ENCODE measurements at regions not wholly inside any gene's neighbourhood (a gene's known extent, or its start where the extent isn't known, plus 50 kb on each side); places are given as distances from the start of the nearest gene placed in this dataset.
A peak's percentile ranks its signal among the peaks of the same experiment; 100 is the strongest.
"Not testable (repeated sequence)": the region's sequence is repeated elsewhere in the genome, so short reads cannot be mapped to it uniquely, and the experiment has no call there.

- DNase-seq: peak; percentile 79
Measured at GRCh38 chr13:56332671-56333070, 808.0 kb upstream of the PRR20A start.

DNA sequence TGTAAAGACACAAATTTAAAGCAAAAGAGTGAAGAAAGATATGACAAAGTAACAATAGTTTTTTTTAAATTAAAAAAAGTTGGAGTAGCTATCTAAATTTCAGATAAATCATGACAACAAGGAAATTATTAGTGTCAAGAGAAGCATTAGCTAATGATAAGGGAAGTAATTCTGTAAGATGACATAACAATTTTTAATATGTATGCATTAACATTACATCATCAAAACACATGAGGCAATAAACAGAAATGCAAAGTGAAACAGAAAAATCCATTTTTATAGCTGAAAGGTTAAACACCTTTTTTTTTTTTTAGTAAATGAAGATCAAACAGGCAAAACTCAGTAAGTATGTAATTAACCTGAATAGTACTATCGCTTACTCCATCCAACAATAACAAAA lies 804.9 kb upstream of the PRR20A start:
- no peak for DNase-seq

- DNase-seq: no peak
Measured at GRCh38 chr13:56338421-56338820, 802.3 kb upstream of the PRR20A start.

- no peak for DNase-seq
Measured at GRCh38 chr13:56347014-56347413, 793.7 kb upstream of the PRR20A start.

DNA sequence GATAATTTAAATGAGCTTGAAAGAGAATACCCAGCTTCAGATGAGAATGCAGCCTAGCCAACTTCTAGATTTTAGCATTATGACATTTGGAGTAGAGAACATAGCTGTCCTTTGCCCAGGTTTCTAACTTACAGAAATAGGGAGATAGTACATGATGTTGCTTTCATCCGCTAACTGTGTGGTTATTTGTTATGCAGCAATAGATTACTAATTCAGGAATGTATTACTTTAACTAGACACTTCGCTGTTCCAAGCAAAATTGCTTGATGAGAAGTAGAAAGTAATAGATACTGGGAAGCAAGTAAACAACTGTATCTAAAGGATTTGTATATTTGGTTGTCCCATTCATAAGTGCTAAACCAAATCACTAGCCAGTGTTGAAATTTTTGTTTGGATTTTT lies 790.9 kb upstream of the PRR20A start:
- DNase-seq: no peak

GRCh38 chr13:56351041-56351440 lies 789.7 kb upstream of the PRR20A start:
- no peak for DNase-seq

DNA sequence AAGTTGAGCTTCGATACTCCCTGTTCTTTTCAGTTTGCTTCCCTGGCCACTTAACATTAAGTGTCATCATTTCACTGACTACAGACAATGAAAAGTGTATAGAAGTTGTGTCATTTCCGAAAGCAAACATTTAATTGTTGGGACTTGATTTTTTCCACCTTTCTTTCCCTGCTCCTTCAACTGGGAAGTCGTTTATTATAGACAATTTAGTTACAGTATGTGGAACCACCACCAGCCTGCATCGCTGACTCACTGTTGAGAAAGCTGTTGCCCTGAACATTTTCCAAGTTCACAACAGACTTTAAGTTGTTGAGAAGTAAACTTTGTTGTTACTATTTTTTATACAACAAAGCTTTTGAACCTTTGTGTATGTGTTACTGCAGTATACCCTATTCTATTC lies 788.4 kb upstream of the PRR20A start:
- DNase-seq: no peak

DNA sequence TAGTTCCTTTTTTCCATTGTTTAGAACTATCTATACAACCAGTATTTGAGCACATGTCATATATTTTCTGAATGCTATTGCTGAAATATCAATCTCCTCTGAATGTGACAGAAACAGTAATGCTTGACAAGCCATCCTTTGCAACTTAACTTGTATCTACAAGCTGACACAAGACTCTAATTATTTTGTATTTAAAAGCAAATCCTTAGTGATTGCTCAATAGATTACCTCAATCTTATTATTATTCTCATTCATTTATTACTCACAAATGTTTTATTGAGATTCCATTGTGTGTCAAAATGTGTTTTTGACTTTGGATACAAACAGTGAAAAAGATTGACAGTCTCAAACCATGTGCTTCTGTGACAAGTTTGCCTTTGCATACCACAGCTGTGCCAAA lies 787.8 kb upstream of the PRR20A start:
- DNase-seq: no peak

GRCh38 chr13:56356690-56357089 lies 784.0 kb upstream of the PRR20A start:
- no peak for DNase-seq

GRCh38 chr13:56378566-56378965 lies 762.2 kb upstream of the PRR20A start:
- no peak for DNase-seq

- DNase-seq: no peak
Measured at GRCh38 chr13:56393549-56393948, 747.2 kb upstream of the PRR20A start.

GRCh38 chr13:56396318-56396717 lies 744.4 kb upstream of the PRR20A start:
- no peak for DNase-seq

GRCh38 chr13:56400774-56401173 lies 739.9 kb upstream of the PRR20A start:
- no peak for DNase-seq

DNA sequence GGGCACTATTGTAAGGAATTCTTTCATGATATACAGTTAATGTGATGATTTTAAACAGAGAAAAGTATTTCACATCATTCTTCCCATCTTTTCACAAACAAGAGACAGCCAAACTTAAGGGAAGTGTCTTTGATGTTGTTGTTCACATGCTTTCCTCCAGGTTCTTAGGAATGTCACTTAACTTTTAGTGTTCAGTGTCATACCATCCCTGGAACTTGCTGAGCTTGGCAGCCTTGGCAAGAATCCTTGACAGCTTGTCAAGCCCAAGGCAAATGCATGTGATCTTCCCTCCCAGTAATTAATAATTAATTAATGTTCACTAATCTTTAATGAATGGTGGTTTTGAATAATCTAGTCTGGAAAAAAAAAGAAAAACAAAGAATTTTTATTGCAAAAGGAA lies 727.9 kb upstream of the PRR20A start:
- no peak for DNase-seq

- DNase-seq: no peak
Measured at GRCh38 chr13:56424246-56424645, 716.5 kb upstream of the PRR20A start.

GRCh38 chr13:56457535-56458190 lies 683.1 kb upstream of the PRR20A start:
- DNase-seq: no peak

GRCh38 chr13:56459286-56459685 lies 681.4 kb upstream of the PRR20A start:
- no peak for DNase-seq

- DNase-seq: no peak
Measured at GRCh38 chr13:56501750-56502149, 639.0 kb upstream of the PRR20A start.

GRCh38 chr13:56510836-56511235 lies 629.9 kb upstream of the PRR20A start:
- DNase-seq: no peak

DNA sequence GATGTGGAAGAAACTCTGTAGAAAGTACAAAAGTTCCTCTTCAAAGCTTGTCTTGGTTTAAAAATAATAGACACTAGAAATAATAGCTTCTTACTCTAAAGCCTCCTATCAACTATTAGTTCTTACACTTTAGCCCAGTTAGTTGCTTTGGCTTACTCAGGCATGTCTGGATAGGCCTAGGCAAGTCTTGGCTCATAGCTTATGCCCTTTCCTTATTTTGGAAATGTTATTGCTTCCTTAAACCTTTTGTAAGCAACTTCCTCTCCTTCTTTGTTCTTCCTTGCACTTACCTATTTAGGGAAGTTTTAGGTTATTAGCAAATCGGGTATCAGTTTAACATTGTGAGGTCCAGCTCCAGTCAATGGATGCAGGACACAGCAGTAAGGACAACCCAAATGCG lies 628.4 kb upstream of the PRR20A start:
- not testable (repeated sequence) for DNase-seq

DNA sequence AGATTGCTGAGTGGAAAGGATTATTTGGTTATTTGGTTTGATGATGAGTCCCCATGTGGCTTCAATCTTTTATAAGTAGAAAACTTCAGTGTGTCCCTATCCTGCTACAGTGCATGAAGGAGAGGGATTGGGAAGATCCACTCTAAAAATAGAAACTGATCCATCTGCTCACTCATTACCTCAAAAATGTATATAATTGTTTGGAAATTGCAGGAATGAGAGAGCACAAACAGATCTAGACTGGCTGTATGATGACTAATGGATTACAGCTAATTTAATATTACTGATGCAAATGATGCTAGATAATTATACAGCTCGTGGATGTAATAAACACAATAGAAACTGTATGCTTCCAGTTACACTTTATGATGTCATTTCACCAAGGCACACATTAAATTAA lies 625.3 kb upstream of the PRR20A start:
- DNase-seq: no peak

DNA sequence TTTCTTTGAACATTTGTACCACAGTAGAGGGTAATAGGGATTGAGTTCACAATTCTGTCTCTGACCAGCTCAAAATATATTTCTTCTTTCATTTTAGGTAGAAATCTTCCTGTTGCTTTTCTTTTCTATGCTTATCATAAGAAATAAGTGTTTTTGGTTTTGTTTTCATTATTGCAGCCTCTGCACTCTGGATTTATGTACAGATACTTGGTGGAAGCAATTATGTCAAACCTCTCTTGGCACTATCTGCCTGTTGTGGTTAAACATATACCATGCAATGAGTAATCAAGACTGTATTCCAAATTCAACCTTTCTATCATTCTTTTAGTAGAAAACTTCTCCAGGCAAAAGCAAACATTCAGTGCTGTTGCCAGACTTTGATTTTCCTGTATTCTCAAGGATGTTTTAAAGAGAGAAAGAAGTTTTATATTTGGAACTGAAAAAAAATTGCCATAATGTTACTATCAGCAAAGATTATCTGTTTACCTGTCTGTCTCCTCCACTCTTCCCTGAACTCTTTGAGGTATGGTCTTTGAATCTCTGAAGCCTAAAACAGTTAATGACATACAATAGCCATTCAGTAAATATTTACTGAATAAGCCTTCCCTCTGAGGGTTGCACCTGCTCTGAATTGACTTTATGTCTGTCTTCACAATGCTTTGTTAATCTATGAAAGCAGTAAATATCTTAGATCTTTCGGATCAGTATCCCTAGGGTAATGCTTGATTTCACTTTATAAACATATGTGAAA lies 612.5 kb upstream of the PRR20A start:
- no peak for DNase-seq

GRCh38 chr13:56530096-56530495 lies 610.6 kb upstream of the PRR20A start:
- DNase-seq: no peak

DNA sequence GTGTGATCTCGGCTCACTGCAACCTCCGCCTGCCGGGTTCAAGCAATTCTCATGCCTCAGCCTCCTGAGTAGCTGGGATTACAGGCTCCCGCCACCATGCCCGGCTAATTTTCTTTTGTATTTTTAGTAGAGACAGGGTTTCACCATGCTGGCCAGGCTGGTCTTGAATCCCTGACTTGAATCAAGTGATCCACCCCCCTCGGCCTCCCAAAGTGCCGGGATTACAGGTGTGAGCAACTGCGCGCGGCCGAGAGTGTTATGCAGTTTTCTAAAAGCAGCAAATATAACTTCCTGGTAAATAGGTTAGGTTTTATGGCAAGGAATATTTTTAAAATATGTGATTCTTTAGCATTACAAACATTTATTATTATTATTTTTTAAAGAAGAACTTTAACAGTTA lies 592.8 kb upstream of the PRR20A start:
- not testable (repeated sequence) for DNase-seq
